C1 segment of cervical spinal cord (tissue), 14 donors: ENCODE measurements at regions not wholly inside any gene's neighbourhood (a gene's known extent, or its start where the extent isn't known, plus 50 kb on each side); places are given as distances from the start of the nearest gene placed in this dataset.

Experiments used
- DNase-seq, 14 donors: peaks; one replicate each; lab custom pipeline; 2025; lab: John Stamatoyannopoulos, UW

GRCh38 chr1:222996310-222996975 lies 146.6 kb downstream of the TLR5 start:
- DNase-seq, result no peak

GRCh38 chr1:223000632-223001031 lies 142.4 kb downstream of the TLR5 start:
- DNase-seq, result no peak

GRCh38 chr1:223001653-223002634 lies 141.1 kb downstream of the TLR5 start:
- DNase-seq, result no peak

DNA sequence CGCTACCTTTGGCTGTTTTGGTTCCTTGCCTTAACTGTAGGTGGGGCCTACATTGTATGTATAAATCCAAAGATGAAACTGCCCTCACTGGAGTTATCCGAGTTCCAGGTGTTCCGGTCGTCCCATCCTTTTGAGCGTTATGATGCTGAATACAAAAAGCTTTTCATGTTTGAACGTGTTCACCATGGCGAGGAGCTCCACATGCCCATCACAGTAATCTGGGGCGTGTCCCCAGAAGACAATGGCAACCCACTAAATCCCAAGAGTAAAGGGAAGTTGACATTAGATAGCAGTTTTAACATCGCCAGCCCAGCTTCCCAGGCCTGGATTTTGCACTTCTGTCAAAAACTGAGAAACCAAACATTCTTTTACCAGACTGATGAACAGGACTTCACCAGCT lies 139.5 kb downstream of the TLR5 start:
- DNase-seq, result no peak

- no peak for DNase-seq
Observed at GRCh38 chr1:223006371-223006770, 136.7 kb downstream of the TLR5 start.

DNA sequence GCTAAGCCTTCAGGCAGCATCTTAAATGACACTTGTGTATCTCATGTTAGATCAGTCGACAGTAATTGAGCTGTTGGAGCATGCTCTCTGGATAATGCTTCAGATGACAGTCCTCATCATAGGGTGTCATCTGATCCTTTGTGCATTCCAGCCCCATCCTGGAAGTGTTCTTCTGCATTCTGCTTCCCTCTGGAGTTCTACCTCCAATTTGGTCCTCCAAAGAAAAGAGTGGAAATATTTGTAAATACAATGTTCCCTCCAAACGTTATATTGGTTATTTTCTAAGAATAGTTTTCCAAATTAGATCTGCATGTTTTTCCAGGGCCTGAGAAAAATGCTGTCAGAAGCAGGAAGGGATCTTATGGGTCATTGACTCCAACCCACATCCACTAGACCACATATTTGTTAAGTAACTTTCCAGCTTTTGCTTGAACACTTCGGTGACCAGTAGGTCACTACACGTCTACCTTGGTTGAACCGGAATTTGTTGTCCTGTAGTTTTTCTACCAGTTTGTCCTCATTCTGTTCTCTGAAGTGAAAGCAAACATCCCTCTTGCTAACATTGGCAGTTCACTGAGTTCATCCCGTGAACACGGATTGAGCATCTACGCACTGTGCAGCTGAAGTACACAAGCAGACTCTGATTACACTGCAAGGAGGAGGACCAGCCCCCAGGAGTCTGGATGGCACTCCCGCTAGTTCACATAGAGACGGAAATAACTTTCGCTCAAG lies 136.0 kb downstream of the TLR5 start:
- DNase-seq, result no peak

- no peak for DNase-seq
Observed at GRCh38 chr1:223007935-223008334, 135.1 kb downstream of the TLR5 start.

DNA sequence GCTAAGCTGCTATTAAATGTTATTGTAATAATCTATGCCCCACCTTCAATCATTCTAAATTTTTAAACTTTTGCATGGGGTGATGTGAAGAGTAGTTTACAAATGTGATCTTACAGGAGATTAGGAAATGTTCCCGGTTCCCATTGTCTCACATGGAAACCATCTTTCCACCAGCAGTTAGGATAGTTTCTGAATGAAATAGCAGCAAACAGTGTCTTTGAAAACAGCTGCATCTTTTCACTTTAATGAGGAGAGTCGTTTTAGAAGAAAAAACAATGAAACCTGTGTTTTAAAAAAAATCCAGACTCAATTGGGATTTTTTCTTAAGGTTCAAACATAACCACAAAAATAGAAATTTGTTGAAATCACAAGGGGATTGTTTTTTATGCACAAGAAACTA lies 134.2 kb downstream of the TLR5 start:
- DNase-seq, result no peak

GRCh38 chr1:223009406-223009805 lies 133.6 kb downstream of the TLR5 start:
- DNase-seq, result no peak

- DNase-seq, result no peak
Observed at GRCh38 chr1:223010582-223011504, 132.2 kb downstream of the TLR5 start.

GRCh38 chr1:223011505-223011856 lies 131.6 kb downstream of the TLR5 start:
- DNase-seq, result no peak

DNA sequence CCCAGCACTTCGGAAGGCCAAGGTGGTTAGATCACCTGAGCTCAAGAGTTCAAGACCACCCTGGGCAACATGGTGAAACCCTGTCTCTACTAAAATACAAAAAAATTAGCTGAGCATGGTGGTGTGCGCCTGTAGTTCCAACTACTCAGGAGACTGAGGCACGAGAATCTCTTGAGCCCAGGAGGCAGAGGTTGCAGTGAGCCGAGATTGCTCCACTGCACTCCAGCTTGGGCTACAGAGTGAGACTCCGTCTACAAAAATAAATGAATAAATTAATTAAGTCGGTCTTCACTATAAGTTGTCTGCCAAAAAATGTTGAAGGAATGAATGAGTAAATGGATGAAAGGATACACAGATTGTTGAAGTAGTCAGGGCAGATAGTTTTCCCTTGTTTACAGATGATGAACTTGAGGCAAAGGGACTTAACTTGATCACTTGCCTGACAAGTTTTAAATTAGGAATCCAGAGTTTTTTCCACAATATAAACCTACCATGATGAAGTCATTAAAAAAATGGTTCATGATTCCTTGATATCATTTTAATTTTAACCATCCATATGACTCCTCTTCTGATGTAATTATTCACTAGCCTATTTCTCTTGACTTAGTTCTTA lies 130.8 kb downstream of the TLR5 start:
- DNase-seq, result no peak

DNA sequence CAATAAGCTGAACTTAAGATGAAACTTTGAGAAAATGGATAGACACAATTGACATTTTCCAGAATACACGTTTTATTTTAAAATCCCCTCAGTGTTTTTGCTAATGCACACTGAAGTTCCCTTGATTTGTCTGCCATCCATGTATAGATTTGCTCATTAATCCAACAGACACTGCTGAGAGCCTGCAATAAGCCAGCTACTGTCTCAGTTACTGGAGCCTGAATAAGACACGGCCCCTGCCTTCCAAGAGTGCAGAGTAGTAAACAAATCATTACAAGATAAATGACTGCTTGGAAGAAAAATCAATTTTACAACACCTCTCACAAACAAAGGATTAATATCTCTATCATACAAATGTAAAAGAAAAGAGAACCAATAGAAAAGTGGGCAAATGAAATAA lies 130.1 kb downstream of the TLR5 start:
- no peak for DNase-seq

DNA sequence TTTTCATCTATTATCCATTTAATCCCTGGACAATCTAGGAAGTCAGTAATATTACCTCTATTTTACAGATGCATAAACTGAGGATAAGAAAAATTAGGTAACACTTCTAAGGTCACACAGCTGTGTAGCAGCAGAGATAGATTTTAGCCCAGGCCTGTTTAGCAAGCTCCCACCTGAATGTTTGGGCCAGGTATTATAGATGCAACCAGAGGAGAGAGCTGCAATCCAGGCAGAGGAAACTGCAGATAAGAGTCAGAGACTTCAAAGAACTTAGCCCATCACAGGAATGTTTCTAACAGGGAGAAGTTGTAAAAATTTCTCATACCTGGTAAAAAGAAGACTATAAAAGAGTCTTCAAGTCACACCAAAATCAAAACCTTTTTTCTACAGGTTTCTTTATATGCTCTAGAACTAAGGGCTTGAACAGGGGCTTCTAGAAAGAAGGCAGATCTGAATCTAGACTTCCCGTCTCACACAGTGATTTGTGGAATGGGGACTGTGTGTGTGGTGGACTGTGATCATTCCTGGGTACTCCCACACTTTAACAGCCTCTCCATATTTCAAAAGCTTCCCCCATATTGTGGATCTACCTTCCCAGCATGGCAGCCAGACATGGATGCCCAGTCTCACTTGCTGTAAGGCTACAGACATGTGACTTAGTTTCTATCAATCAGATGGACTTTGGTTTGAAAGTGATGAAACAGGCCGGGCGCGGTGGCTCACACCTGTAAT lies 128.7 kb downstream of the TLR5 start:
- no peak for DNase-seq

DNA sequence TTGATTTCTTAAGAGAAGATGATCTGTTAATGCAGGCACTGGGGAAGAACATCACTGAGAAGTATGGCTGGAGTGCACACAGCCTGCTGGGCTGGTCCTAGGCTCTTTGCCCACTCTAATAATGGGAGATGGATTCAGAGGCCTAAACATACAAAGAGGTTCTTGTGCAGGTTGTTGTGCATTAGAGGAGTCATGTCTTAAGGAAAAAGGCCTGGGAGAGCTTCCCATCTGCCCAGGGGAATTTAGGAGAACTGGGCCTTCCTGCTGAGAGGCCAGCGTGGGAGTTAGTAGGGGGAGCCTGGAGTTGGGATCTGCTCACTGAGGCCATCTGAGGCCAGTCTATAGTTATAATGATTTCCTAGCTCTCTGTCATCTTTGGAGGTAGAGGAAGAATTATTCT lies 126.7 kb downstream of the TLR5 start:
- DNase-seq, result no peak

- DNase-seq, result no peak
Observed at GRCh38 chr1:223016890-223017289, 126.2 kb downstream of the TLR5 start.

DNA sequence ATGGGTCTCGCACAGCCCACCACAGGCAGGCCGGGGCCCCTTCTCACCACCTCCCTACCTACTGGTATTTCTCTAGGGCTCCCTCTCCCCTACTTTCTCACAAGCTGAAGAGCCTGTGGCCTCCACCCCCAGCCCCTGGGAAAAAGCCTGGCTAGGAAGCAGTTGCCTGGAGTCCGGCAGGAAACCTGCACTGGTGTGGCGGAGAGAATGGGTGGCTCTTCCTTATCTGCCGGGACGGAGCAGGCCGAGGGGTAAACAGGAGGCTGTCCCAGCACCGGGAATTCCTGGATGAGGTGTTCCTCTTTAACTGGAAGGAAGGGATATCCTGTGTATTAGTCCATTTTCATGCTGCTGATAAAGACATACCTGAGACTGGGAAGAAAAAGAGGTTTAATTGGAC lies 125.8 kb downstream of the TLR5 start:
- DNase-seq, result no peak

- no peak for DNase-seq
Observed at GRCh38 chr1:223018534-223018933, 124.5 kb downstream of the TLR5 start.

DNA sequence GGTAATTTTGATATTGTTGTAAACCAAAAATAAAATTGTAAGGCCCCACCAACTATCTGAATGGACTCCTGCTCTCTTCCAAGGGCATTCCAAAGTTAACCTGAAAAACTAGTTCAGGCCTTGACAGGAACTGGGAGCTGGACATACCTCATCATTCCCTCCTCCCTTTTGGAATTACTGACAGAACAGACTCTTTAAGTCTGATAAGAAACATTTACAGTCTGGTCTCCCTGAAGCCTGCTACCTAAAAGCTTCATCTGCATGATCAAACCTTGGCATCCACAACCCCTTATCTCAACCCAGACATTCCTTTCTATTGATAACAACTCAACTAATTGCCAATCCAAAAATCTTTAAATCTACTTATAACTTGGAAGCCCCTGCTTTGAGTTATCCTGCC lies 123.8 kb downstream of the TLR5 start:
- DNase-seq, result no peak

DNA sequence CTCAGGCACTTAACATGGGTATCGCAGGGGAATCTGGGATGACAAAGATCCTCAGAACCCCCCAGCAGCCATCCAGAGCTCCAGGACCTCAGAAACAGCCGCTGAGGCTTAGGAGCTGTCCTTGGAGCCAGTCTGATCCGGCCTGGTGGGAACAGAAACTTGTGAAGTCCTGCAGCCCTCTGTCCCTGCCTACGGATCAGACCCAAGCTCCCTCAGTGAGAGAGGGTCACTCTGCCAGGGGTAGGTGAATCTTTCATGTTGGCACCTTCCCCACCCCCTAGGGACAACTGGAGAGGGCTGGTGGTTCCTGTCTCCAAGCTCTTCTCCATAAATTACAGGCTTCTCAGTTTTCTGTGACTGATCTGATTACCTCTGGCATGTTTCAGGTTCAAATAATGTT lies 122.3 kb downstream of the TLR5 start:
- DNase-seq, result no peak
